Raji (cell line): ENCODE measurements at regions not wholly inside any gene's neighbourhood (a gene's known extent, or its start where the extent isn't known, plus 50 kb on each side); places are given as distances from the start of the nearest gene placed in this dataset.

Experiments
- POLR2A ChIP-seq: IDR thresholded peaks from 2 replicates; pipeline ENCODE4 v1.6.1; 2011; ENCODE audit warnings: low read depth, low read length, control low read depth; ENCODE audit not compliant: insufficient read depth

DNA sequence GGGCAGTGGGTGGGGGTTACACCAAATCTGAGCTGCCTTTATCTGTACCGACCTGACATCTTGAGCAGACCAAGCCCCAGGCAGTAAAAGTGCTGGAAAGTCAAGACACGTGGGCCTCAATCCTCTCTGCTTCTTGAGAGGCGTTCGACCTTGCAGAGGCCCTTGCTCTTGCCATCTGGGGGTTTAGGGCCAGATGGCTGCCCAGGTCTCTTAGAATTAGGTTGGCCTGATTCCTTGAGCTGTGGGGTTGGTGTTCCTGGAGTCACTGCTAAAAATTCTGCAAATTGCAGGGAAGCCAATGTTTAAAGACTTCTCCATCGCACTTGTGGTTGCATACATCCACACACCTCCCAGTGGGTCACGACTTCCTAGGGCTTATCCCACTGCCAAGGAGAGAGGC lies 238.2 kb upstream of the ASIC2 start:
- no peak for TF ChIP-seq POLR2A

DNA sequence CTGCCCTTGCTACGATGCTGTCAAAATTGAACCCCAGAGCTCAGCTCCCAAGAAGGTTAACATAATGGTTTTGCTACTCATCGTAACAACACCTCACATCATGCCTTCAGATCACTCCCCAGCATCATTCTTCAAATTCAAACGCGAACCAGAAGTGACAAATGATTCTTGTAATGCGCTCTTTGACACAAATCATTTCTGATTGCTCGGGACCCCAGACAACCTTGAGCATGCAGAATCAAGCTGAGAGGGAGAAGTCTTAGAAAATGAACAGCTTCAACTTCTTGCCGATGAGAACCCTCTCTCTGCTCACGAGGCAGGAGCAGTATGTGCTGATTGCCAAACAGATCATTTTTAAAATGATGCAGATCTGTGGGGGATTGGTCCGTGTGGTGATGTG lies 241.0 kb upstream of the ASIC2 start:
- no peak for TF ChIP-seq POLR2A

DNA sequence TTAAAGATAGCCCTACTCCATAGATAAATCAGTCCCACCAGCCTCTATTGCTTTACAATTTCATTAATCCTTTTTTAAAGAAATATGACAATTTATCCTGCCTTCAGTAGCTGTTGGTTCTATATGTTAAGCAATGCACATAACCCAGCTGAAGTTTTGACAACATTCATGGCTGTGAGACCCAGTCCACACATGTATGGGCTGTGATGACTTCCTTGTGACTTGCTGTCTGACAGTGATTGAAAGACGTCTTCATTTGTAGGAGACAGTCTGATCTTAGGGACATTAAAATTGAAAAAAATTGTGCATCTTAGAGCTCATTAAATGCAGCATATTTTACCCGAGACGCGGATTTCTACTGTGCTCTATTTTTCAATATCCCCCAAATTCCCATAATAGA lies 252.0 kb upstream of the ASIC2 start:
- no peak for TF ChIP-seq POLR2A

DNA sequence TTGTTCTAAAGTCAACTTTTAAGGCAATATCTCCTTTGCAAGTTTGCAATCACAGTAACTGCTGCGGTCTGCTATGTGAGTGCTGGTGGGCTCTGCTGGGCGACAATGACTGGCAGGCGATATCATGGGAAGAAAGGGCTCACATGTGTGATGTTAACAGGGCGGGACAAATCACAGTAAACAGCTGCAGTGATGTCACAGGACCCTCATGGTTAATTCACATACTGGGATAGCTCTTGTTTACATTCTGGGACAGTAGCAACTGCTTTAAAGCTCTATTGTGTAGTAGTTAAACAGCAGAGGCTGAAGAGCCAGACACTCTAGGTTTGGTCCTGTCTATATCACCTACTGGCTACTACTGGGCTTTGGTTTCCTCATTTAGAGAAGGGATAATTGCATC lies 257.2 kb upstream of the ASIC2 start:
- no peak for TF ChIP-seq POLR2A

DNA sequence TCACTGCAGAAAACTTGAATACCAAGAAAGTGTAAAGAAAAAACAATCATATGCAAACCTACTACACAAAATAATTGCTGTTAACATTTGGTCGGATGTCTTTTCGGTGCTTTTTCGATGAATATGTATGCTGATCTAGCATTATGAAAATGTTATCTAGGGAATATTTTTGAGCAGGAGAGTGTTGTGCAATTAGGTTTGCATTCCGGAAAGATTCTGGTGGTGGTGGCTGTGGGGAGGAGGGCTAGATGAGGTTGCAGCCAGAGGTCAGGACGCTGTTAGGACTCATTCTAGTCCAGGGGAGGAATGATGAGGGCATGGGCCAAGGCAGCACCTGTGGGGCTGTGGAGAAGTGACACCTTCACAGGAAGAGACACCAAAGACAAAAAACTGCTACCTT lies 258.0 kb upstream of the ASIC2 start:
- TF ChIP-seq POLR2A: no peak

DNA sequence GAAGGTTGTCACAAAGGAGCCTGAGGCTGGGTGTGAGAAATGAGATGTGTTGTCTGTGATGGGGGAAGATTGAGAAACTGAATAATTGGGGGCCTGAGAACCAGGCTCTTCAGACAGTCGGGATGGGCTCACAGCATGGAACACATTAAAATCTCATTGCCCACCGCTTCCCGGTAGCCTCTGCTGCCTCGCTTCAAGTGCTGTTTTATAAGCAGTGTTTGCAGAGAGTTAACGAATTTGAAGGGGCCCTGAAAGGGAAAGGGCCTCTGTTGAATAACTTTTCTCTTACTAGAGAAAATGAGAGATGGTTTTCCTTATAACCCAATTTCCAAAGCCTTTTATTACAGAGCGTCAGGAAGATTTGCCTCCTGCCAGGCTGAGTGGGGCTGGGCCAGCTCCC lies 258.8 kb upstream of the ASIC2 start:
- TF ChIP-seq POLR2A: no peak

DNA sequence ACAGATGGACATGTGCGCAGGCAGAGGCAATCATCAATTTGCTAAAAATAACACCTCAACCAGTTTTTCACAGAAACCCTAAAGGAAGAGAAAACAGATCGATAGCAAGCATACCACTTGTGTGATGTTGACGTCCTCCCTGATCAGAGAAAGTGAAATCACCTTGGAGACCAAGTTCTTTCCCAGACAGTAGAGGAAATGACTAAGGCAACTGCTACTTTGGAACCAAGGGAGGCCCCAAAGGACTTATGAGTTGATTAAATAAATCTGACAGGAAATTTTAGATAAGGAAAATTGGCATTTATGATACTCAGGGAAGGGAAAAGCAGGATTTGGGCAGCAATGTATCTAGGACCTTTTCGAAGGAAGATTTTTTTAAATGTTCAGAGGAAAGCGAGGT lies 267.1 kb upstream of the ASIC2 start:
- no peak for TF ChIP-seq POLR2A

DNA sequence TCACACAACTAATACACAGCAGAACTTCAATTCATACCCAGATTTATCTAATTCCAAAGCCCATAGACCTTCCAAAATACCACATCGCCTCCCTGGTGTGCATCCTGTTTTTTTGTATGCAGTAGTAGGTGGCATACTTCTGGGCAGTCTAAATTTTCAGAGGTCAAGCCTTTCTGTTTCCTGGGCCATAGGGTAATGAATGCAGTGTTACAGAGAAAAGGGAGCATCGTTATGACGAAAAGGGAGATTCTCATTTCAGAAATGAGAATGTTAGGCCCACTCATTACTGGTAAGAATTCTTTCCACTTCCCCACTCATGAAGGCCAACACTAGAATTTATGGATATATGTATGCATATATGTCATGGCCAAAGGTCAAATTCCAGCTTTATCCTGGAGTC lies 267.8 kb upstream of the ASIC2 start:
- no peak for TF ChIP-seq POLR2A

DNA sequence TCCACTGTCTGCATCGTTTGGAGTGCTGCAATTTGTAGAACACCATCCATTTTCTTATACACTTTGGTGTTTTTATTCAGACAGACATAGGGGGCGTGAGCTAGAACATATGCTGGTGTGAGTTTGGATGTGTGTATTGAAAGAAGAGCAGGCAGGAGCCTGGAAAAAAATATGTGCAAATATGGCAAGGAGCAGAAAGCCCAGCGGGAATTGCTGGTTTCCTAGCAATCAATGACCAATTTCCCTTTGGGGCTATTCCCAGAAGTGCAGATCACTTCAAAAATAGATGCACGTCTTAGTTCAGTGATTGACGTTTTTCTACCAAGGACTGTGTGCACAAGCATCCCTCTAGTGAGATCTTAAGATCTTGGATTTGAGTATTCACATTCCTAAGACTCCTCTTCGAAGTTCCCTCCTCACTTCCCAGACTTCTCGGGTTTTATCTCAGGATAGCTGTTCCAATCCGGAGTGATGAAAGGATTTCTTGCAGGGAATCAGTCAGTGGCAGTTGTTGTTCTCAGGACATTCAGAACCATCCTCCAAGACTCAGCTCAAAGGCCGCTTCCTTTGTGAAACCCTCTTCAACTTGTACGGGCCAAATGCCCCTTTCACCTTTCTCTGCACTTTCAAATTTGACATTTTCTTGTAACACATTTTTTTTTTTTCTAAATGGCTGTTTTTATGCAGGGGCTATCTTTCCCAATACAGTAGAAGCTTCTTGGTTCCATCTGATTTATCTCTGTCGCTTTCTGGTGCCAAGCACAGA lies 268.7 kb upstream of the ASIC2 start:
- no peak for TF ChIP-seq POLR2A

DNA sequence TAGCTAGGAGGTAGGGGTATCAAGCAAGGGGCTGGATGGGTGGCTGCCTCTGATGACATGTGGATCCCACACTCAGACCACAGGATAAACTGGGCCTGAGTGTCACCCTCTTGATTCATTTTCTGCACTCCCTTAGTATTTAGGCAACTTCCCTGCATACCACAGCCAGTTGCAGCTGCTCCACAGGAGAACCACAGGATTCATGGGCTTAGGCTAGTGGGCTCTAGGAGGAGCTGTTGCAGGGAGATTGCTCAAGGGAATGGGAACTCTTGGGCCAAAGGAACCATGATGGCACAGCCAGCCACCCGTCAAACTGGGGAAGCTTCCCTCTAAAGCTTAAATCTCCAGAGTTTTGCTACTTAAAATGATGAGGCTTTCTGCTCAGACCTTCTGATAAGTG lies 269.7 kb upstream of the ASIC2 start:
- TF ChIP-seq POLR2A: no peak

DNA sequence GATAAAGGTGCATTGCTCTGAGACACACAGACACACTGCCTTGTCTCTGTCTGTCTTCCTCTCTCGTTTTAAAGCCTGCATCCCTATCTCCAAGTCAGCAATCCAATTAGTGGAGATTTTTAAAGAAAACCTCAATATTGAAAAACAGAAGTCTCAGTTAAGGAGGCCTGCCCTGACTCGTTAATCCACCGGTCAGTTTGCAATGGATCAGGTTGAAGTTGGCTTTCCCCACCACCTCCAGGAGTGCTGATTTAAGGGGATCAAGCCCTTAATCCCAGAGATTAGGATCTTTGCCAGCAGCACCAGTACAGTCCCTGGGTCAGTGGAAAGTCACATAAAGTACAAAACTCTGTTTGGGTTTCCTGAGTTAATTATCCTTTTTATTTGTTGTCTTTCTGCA lies 271.1 kb upstream of the ASIC2 start:
- no peak for TF ChIP-seq POLR2A

DNA sequence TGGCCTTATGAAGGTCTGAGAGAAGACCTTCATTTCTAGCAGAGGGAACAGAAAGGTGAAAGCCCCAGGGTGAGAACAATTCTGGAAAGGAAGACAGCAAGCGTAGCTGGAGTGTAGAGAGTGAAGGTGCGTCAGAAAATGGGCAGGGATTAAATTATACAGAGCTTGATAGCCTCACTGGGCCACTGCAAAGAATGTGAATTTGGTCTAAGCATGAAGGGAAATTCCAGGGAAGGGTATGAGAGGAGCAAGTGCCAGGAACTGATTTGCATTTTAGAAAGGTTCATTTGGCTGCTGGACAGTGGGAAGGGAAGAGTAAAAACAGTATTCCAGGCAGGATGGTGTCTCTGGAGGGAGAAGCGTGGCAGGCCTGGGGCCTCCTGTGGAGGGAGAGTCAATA lies 274.1 kb upstream of the ASIC2 start:
- TF ChIP-seq POLR2A: no peak

DNA sequence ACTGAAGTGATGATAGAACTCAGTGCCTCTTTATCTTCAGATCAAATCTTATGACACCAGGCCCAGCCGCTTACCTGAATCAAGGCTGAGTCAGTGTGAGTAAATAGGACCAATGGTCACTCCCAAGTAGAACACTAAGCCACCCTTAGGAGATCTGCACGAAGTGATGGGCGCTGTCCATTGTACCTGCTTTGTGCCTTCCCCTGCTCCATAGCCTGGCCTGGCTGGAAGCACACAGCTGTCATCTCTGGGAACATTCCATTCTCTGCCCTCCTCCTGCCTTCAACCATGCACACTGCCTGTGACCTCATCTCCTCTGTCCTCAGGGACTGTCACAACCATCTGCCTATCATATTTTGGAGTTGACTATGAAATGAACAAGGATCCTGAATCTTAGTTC lies 279.5 kb upstream of the ASIC2 start:
- TF ChIP-seq POLR2A: no peak

DNA sequence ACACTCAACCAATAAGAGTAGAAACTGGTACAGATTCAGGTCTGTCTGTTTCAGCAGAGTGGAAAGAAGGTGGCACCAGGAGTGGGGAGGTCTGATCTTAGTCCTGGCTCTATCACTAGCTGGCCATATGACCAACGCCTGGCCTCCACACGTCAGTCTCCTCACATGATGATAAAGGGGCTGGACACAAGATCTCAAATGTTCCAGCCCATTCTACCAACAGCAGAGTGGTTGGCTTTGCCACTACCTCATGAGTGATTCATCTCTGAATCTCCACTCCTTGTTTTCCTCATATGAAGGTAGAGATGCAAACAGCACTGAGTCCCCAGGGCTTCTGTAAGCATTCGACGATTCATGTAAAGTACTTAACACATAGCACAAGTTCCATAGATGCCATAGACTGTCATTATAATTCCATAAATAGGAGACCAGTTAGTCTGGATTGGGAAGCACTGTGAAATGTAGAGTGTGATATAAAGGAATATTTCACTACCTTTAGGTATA lies 281.9 kb upstream of the ASIC2 start:
- no peak for TF ChIP-seq POLR2A

DNA sequence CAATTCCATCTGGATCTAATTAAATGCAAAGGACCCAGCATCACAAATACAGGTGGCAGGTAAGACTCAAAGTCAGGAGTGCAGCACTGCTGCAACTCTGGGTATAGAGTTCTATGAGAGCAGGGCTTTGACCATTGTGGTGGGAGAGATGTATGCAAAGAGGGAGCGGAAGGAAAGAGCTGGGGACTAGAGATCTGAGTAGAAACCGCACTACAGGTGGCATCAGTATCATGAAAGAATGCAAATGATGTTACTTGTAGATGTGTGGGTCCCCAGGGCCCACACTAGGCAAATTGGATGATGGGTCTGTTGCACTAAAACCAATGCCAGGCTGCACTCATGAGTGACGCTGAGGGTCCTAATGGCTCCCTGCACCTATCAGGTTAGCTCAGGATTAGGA lies 287.1 kb upstream of the ASIC2 start:
- no peak for TF ChIP-seq POLR2A

DNA sequence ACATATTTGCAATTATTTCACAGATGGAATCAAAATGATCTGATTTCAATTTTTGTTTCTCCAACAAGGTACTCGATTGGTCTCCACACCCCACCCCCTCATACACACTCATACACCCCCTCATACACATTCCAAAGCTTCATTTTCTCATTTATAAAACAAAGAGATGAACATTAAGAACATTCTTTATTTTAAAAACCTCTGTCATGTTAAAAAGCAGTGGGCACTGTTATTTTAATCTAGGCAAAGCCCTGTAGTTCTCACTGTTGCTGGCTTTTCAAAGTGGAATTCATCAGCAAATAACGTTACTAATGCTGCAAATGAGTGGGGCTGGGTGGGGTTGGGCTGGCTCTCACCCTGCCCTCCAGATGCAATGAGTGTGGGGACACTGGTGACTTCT lies 289.6 kb upstream of the ASIC2 start:
- no peak for TF ChIP-seq POLR2A
